NCI-H69 (cell line): ENCODE measurements at regions not wholly inside any gene's neighbourhood (a gene's known extent, or its start where the extent isn't known, plus 50 kb on each side); places are given as distances from the start of the nearest gene placed in this dataset.
A peak's percentile ranks its signal among the peaks of the same experiment; 100 is the strongest.
"Not testable (repeated sequence)": the region's sequence is repeated elsewhere in the genome, so short reads cannot be mapped to it uniquely, and the experiment has no call there.

Source experiments
- DNase-seq: peaks from one replicate; lab custom pipeline; 2025; lab: John Stamatoyannopoulos, UW

GRCh38 chr5:42894057-42894456 is 82.4 kb upstream of the SELENOP start:
- peak; percentile 55 for DNase-seq

GRCh38 chr5:42889311-42889933 is 77.7 kb upstream of the SELENOP start:
- DNase-seq: peak; percentile 74

GRCh38 chr5:42888771-42889170 is 77.1 kb upstream of the SELENOP start:
- no peak for DNase-seq

- DNase-seq: no peak
Observed at GRCh38 chr5:42887575-42887974, 75.9 kb upstream of the SELENOP start.

- DNase-seq: peak; percentile 8
Observed at GRCh38 chr5:42887097-42887496, 75.4 kb upstream of the SELENOP start.

GRCh38 chr5:42886635-42887034 is 74.9 kb upstream of the SELENOP start:
- DNase-seq: no peak

- no peak for DNase-seq
Observed at GRCh38 chr5:42884326-42884725, 72.6 kb upstream of the SELENOP start.

GRCh38 chr5:42881416-42882117 is 69.9 kb upstream of the SELENOP start:
- no peak for DNase-seq

GRCh38 chr5:42880496-42881150 is 68.9 kb upstream of the SELENOP start:
- DNase-seq: no peak

- DNase-seq: no peak
Observed at GRCh38 chr5:42879291-42879690, 67.6 kb upstream of the SELENOP start.

GRCh38 chr5:42878550-42878949 is 66.9 kb upstream of the SELENOP start:
- no peak for DNase-seq

GRCh38 chr5:42878041-42878440 is 66.3 kb upstream of the SELENOP start:
- no peak for DNase-seq

GRCh38 chr5:42877431-42877830 is 65.7 kb upstream of the SELENOP start:
- no peak for DNase-seq

- no peak for DNase-seq
Observed at GRCh38 chr5:42876375-42876844, 64.7 kb upstream of the SELENOP start.

GRCh38 chr5:42875785-42876374 is 64.2 kb upstream of the SELENOP start:
- DNase-seq: no peak

GRCh38 chr5:42875211-42875610 is 63.5 kb upstream of the SELENOP start:
- DNase-seq: no peak

GRCh38 chr5:42874621-42875198 is 63.0 kb upstream of the SELENOP start:
- DNase-seq: no peak

- DNase-seq: no peak
Observed at GRCh38 chr5:42872865-42873264, 61.2 kb upstream of the SELENOP start.

GRCh38 chr5:42870882-42871418 is 59.3 kb upstream of the SELENOP start:
- DNase-seq: no peak

- not testable (repeated sequence) for DNase-seq
Observed at GRCh38 chr5:42868417-42868816, 56.7 kb upstream of the SELENOP start.

- DNase-seq: not testable (repeated sequence)
Observed at GRCh38 chr5:42864749-42865148, 53.1 kb upstream of the SELENOP start.
